ENCODE measurements at regions not wholly inside any gene's neighbourhood (a gene's known extent, or its start where the extent isn't known, plus 50 kb on each side); places are given as distances from the start of the nearest gene placed in this dataset.

GRCh38 chr4:15286041-15286440 lies 141.8 kb upstream of the C1QTNF7 start:
- H3K9ac ChIP-seq (ENCODE audit: low read length): no peak overlapping the region
- H3F3A ChIP-seq (ENCODE audit: insufficient read depth, low read length): no peaks in the 10 kb centered on the region
- no peaks in the 10 kb centered on the region for H3K36me3 ChIP-seq (replicated peaks; ENCODE audit: insufficient read depth, low read length)
- no peaks in the 10 kb centered on the region for H3K9me3 ChIP-seq (replicated peaks; ENCODE audit: insufficient read depth, low read length)
- H4K20me1 ChIP-seq (ENCODE audit: insufficient read depth, low read length): no peaks in the 10 kb centered on the region
- H2AFZ ChIP-seq (ENCODE audit: low read length): no peak overlapping the region
- H3K27ac ChIP-seq (ENCODE audit: low read length): no peak overlapping the region
- H3K9me2 ChIP-seq (replicated peaks; ENCODE audit: insufficient read depth, low read length): no peaks in the 10 kb centered on the region
- H3K27me3 ChIP-seq (replicated peaks; ENCODE audit: insufficient read depth, low read length): no peaks in the 10 kb centered on the region
- DNase-seq: no peak
- no peaks in the 10 kb centered on the region for H3K79me2 ChIP-seq (ENCODE audit: low read length)
- TF ChIP-seq EZH2 (optimal IDR thresholded peaks at IDR 0.05; ENCODE audit: low read depth, low read length): no peak
- TF ChIP-seq CTCF (IDR thresholded peaks at IDR 0.05; ENCODE audit: low read length): no peak
- no peak for TF ChIP-seq EZH2phosphoT487 (IDR thresholded peaks at IDR 0.05; ENCODE audit: low read length)
- no peak overlapping the region for H3K4me3 ChIP-seq (ENCODE audit: low read length)
- H3K4me1 ChIP-seq (ENCODE audit: low read length): no peaks in the 10 kb centered on the region
- H3K4me2 ChIP-seq (ENCODE audit: low read depth, low read length): no peak overlapping the region

GRCh38 chr4:15291122-15291521 lies 136.7 kb upstream of the C1QTNF7 start:
- TF ChIP-seq CTCF (IDR thresholded peaks at IDR 0.05; ENCODE audit: low read length) (no peak), EZH2phosphoT487 (IDR thresholded peaks at IDR 0.05; ENCODE audit: low read length) (no peak), EZH2 (optimal IDR thresholded peaks at IDR 0.05; ENCODE audit: low read depth, low read length) (no peak)
- Histone ChIP-seq H3K9me3 (replicated peaks; ENCODE audit: insufficient read depth, low read length) (no peaks in the 10 kb centered on the region), H3F3A (ENCODE audit: insufficient read depth, low read length) (no peaks in the 10 kb centered on the region), H3K36me3 (replicated peaks; ENCODE audit: insufficient read depth, low read length) (no peaks in the 10 kb centered on the region), H3K27ac (ENCODE audit: low read length) (no peak overlapping the region), H4K20me1 (ENCODE audit: insufficient read depth, low read length) (no peaks in the 10 kb centered on the region), H3K4me2 (ENCODE audit: low read depth, low read length) (no peak overlapping the region), H3K79me2 (ENCODE audit: low read length) (no peaks in the 10 kb centered on the region), H2AFZ (ENCODE audit: low read length) (no peak overlapping the region), H3K4me3 (ENCODE audit: low read length) (no peak overlapping the region), H3K4me1 (ENCODE audit: low read length) (peaks cover 6% of the 10 kb centered on the region; the same call in 1 of the 2 replicates), H3K27me3 (replicated peaks; ENCODE audit: insufficient read depth, low read length) (no peaks in the 10 kb centered on the region), H3K9ac (ENCODE audit: low read length) (no peak overlapping the region), H3K9me2 (replicated peaks; ENCODE audit: insufficient read depth, low read length) (no peaks in the 10 kb centered on the region)
- no peak for DNase-seq

GRCh38 chr4:15293711-15294110 lies 134.1 kb upstream of the C1QTNF7 start:
- Histone ChIP-seq H4K20me1 (ENCODE audit: insufficient read depth, low read length) (no peaks in the 10 kb centered on the region), H3K9me2 (replicated peaks; ENCODE audit: insufficient read depth, low read length) (no peaks in the 10 kb centered on the region), H2AFZ (ENCODE audit: low read length) (no peak overlapping the region), H3K79me2 (ENCODE audit: low read length) (no peaks in the 10 kb centered on the region), H3K4me1 (ENCODE audit: low read length) (peaks cover 6% of the 10 kb centered on the region; the same call in 1 of the 2 replicates), H3K27ac (ENCODE audit: low read length) (no peak overlapping the region), H3K27me3 (replicated peaks; ENCODE audit: insufficient read depth, low read length) (no peaks in the 10 kb centered on the region), H3K9me3 (replicated peaks; ENCODE audit: insufficient read depth, low read length) (no peaks in the 10 kb centered on the region), H3K9ac (ENCODE audit: low read length) (no peak overlapping the region), H3K36me3 (replicated peaks; ENCODE audit: insufficient read depth, low read length) (no peaks in the 10 kb centered on the region), H3K4me3 (ENCODE audit: low read length) (no peak overlapping the region), H3F3A (ENCODE audit: insufficient read depth, low read length) (no peaks in the 10 kb centered on the region), H3K4me2 (ENCODE audit: low read depth, low read length) (no peak overlapping the region)
- TF ChIP-seq EZH2 (optimal IDR thresholded peaks at IDR 0.05; ENCODE audit: low read depth, low read length): no peak
- peak; percentile 40 for DNase-seq

GRCh38 chr4:15294202-15294601 lies 133.6 kb upstream of the C1QTNF7 start:
- Histone ChIP-seq H3K9me3 (replicated peaks; ENCODE audit: insufficient read depth, low read length) (no peaks in the 10 kb centered on the region), H2AFZ (ENCODE audit: low read length) (no peak overlapping the region), H3K79me2 (ENCODE audit: low read length) (no peaks in the 10 kb centered on the region), H3K9me2 (replicated peaks; ENCODE audit: insufficient read depth, low read length) (no peaks in the 10 kb centered on the region), H3K4me2 (ENCODE audit: low read depth, low read length) (no peak overlapping the region), H3K27ac (ENCODE audit: low read length) (no peak overlapping the region), H3F3A (ENCODE audit: insufficient read depth, low read length) (no peaks in the 10 kb centered on the region), H3K9ac (ENCODE audit: low read length) (no peak overlapping the region), H3K27me3 (replicated peaks; ENCODE audit: insufficient read depth, low read length) (no peaks in the 10 kb centered on the region), H3K4me3 (ENCODE audit: low read length) (no peak overlapping the region), H3K4me1 (ENCODE audit: low read length) (peaks cover 6% of the 10 kb centered on the region; the same call in 1 of the 2 replicates), H4K20me1 (ENCODE audit: insufficient read depth, low read length) (no peaks in the 10 kb centered on the region), H3K36me3 (replicated peaks; ENCODE audit: insufficient read depth, low read length) (no peaks in the 10 kb centered on the region)
- no peak for DNase-seq
- TF ChIP-seq EZH2 (optimal IDR thresholded peaks at IDR 0.05; ENCODE audit: low read depth, low read length): no peak
- no peak for TF ChIP-seq CTCF (IDR thresholded peaks at IDR 0.05; ENCODE audit: low read length)
- no peak for TF ChIP-seq EZH2phosphoT487 (IDR thresholded peaks at IDR 0.05; ENCODE audit: low read length)
